Erythroblast (primary cell): ENCODE measurements at regions not wholly inside any gene's neighbourhood (a gene's known extent, or its start where the extent isn't known, plus 50 kb on each side); places are given as distances from the start of the nearest gene placed in this dataset.

Experiments
- GATA1 ChIP-seq: IDR thresholded peaks from 2 replicates; pipeline ENCODE4 v1.6.1; 2011; ENCODE audit warnings: low read depth, mild to moderate bottlenecking, control low read depth, low read length, moderate library complexity
- POLR2A ChIP-seq: IDR thresholded peaks from 2 replicates; pipeline ENCODE4 v1.6.1; 2011; ENCODE audit warnings: mild to moderate bottlenecking, low read length

DNA sequence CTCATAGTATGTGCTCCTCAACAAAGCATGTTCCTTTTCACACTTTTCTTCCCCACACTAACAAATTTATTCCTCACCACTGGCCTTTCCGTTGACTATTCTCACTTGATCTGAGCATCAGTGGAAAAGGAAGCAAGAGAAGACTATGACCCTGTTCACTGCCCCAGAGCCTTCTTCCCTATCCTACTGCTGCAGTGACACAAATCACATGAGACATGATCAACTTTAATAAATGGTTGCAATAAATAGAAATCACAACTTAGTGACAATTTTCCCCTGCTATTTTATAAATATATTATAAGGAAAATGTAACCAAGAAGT lies 438.7 kb upstream of the SOX9 start:
- TF ChIP-seq POLR2A (no peak), GATA1 (no peak)
